IMR-90 (cell line): ENCODE measurements at regions not wholly inside any gene's neighbourhood (a gene's known extent, or its start where the extent isn't known, plus 50 kb on each side); places are given as distances from the start of the nearest gene placed in this dataset.

Source experiments
- ATAC-seq: fragments of 200-7000 bp; cut with Tn5 transposase; 2 replicates; pipeline ENCODE4 v1.9.1; 2020; ENCODE audit warnings: low read depth, mild to moderate bottlenecking, moderate library complexity
- BruUV-seq: library from RNA; stranded (reverse); fragments of 400-500 nt; replicated peaks from 2 replicates; lab custom pipeline; 2021; lab: Mats Ljungman, UMichigan
- CTCF ChIA-PET: fragments of 300-600 bp; formaldehyde crosslinking; extraction: SDS; loops from one replicate; lab custom pipeline; 2021; ENCODE audit warnings: antibody characterized with exemption; lab: Yijun Ruan, JAX
- POLR2A ChIA-PET: fragments of 300-600 bp; sonication (Branson Sonifier 250); formaldehyde crosslinking; loops from one replicate; lab custom pipeline; 2022; ENCODE audit warnings: antibody characterized with exemption; ENCODE audit not compliant: unreplicated experiment; lab: Charles Lee
- DNase-seq: peaks from one replicate; pipeline ENCODE4 v3.0.0; 2013
- H2AFZ ChIP-seq: replicated peaks from 2 replicates; pipeline ENCODE3; 2013; ENCODE audit warnings: low read length, mild to moderate bottlenecking; ENCODE audit not compliant: poor library complexity
- H2AK5ac ChIP-seq: 2 replicates; pipeline ENCODE4 v1.6.1; 2013; ENCODE audit warnings: low read depth, low read length, inconsistent platforms
- H2AK9ac ChIP-seq: replicated peaks from 2 replicates; pipeline ENCODE3; 2013; ENCODE audit warnings: mild to moderate bottlenecking, low read depth, low read length, moderate library complexity; ENCODE audit not compliant: poor library complexity
- H2BK120ac ChIP-seq: 2 replicates; pipeline ENCODE4 v1.6.1; 2013; ENCODE audit warnings: low read depth, low read length, inconsistent platforms
- H2BK15ac ChIP-seq: 3 replicates; pipeline ENCODE4 v1.6.1; 2013; ENCODE audit warnings: low read depth, low read length, inconsistent platforms
- H2BK20ac ChIP-seq: 2 replicates; pipeline ENCODE4 v1.6.1; 2013; ENCODE audit warnings: low read depth, mild to moderate bottlenecking, inconsistent platforms, low read length, moderate library complexity
- H2BK5ac ChIP-seq: 2 replicates; pipeline ENCODE4 v1.6.1; 2013; ENCODE audit warnings: mild to moderate bottlenecking, low read depth, low read length, inconsistent platforms; ENCODE audit not compliant: poor library complexity, severe bottlenecking
- H3K14ac ChIP-seq: replicated peaks from 2 replicates; pipeline ENCODE4 v1.6.1; 2013; ENCODE audit warnings: low read depth, low read length, inconsistent platforms
- H3K18ac ChIP-seq: 2 replicates; pipeline ENCODE4 v1.6.1; 2013; ENCODE audit warnings: low read depth, low read length, control low read depth
- H3K23ac ChIP-seq: 2 replicates; pipeline ENCODE4 v1.6.1; 2013; ENCODE audit warnings: low read depth, low read length, inconsistent platforms
- H3K27ac ChIP-seq: 2 replicates; pipeline ENCODE4 v1.5.1; 2013; ENCODE audit warnings: mild to moderate bottlenecking, control low read depth, low read length; ENCODE audit not compliant: insufficient read depth
- H3K27me3 ChIP-seq: 2 replicates; pipeline ENCODE4 v1.6.1; 2013; ENCODE audit warnings: low read length; ENCODE audit not compliant: control insufficient read depth, insufficient read depth
- H3K36me3 ChIP-seq: 2 replicates; pipeline ENCODE4 v1.6.1; 2013; ENCODE audit warnings: low read length, mixed read lengths; ENCODE audit not compliant: control insufficient read depth, insufficient read depth
- H3K4ac ChIP-seq: 2 replicates; pipeline ENCODE4 v1.6.1; 2013; ENCODE audit warnings: low read depth, low read length, inconsistent platforms
- H3K4me1 ChIP-seq: 2 replicates; pipeline ENCODE4 v1.6.1; 2013; ENCODE audit warnings: low read length, mixed read lengths; ENCODE audit not compliant: control insufficient read depth, insufficient read depth
- H3K4me2 ChIP-seq: 2 replicates; pipeline ENCODE4 v1.6.1; 2013; ENCODE audit warnings: low read depth, mild to moderate bottlenecking, control low read depth, low read length, moderate library complexity
- H3K4me3 ChIP-seq: 2 replicates; pipeline ENCODE4 v1.5.1; 2013; ENCODE audit warnings: low read depth, mild to moderate bottlenecking, control low read depth, low read length, moderate library complexity; ENCODE audit not compliant: insufficient read depth
- H3K56ac ChIP-seq: 2 replicates; pipeline ENCODE4 v1.6.1; 2013; ENCODE audit warnings: low read length, inconsistent platforms; ENCODE audit not compliant: insufficient read depth; ENCODE audit errors: extremely low read depth
- H3K79me1 ChIP-seq, 2 experiments: 2 replicates each; pipeline ENCODE4 v1.6.1; 2013; ENCODE audit warnings: low read length in 2 of 2, inconsistent platforms in 1 of 2, low read depth in 1 of 2
- H3K9ac ChIP-seq: 2 replicates; pipeline ENCODE4 v1.6.1; 2013; ENCODE audit warnings: low read depth, low read length, control low read depth
- H3K9me1 ChIP-seq: 2 replicates; pipeline ENCODE4 v1.6.1; 2013; ENCODE audit warnings: low read length, inconsistent platforms; ENCODE audit not compliant: insufficient read depth
- H3K9me3 ChIP-seq: 2 replicates; pipeline ENCODE4 v1.6.1; 2013; ENCODE audit warnings: low read length; ENCODE audit not compliant: control insufficient read depth, insufficient read depth
- H4K20me1 ChIP-seq: 2 replicates; pipeline ENCODE4 v1.6.1; 2013; ENCODE audit warnings: low read length, inconsistent platforms; ENCODE audit not compliant: insufficient read depth
- H4K5ac ChIP-seq: 2 replicates; pipeline ENCODE4 v1.6.1; 2013; ENCODE audit warnings: mild to moderate bottlenecking, low read depth, low read length, control low read depth
- H4K8ac ChIP-seq, 2 experiments: 2 replicates each; pipeline ENCODE4 v1.6.1; 2013; ENCODE audit warnings: low read depth in 2 of 2, low read length in 2 of 2, control low read depth in 1 of 2, inconsistent platforms in 1 of 2
- H4K91ac ChIP-seq: 2 replicates; pipeline ENCODE4 v1.6.1; 2013; ENCODE audit warnings: low read depth, low read length, inconsistent platforms; ENCODE audit not compliant: insufficient read depth
- CHD1 ChIP-seq: IDR thresholded peaks from 2 replicates; pipeline ENCODE4 v1.6.1; 2012; ENCODE audit warnings: low read depth, low read length, improper control_type of control experiment
- FOS ChIP-seq: fragments of 150-350 bp; IDR thresholded peaks from 2 replicates; pipeline ENCODE4 v1.6.1; 2016; ENCODE audit warnings: low read depth, low read length
- SMC3 ChIP-seq: fragments of 150-350 bp; IDR thresholded peaks from 2 replicates; pipeline ENCODE4 v1.6.1; 2016; ENCODE audit warnings: low read depth, mild to moderate bottlenecking, antibody characterized with exemption, low read length, moderate library complexity
- dilution Hi-C: fragments of 300-500 bp; cut with HindIII; formaldehyde crosslinking; loops from one replicate; pipeline ENCODE4 v1.14.3; 2018; ENCODE audit warnings: low sequenced_read_pairs; ENCODE audit not compliant: unreplicated experiment
- in situ Hi-C: fragments of 300-500 bp; cut with MboI; formaldehyde crosslinking; loops from 3 replicates; pipeline ENCODE4 v1.14.3; 2019; ENCODE audit warnings: low sequenced_read_pairs, inconsistent platforms, mixed read lengths
- intact Hi-C: fragments of 100-400 bp; cut with micrococcal nuclease; formaldehyde crosslinking; loops from 2 replicates; pipeline ENCODE4 v1.10.0; 2022
- TF ChIP-seq, protein P1 (sequence below): conservative IDR thresholded peaks from 2 replicates; pipeline ENCODE4 v1.5.1; 2012; ENCODE audit warnings: mild to moderate bottlenecking, low read depth, low read length, improper control_type of control experiment

- in situ Hi-C loops = no loop called here
- Histone ChIP-seq H3K9me1 (no peaks in the 10 kb centered on the region), H2BK120ac (no peak overlapping the region), H3K27ac (no peak overlapping the region), H3K4me3 (no peak overlapping the region), H3K36me3 (no peaks in the 10 kb centered on the region), H2AFZ (no peak overlapping the region), H2BK5ac (no peak overlapping the region), H2BK15ac (no peak overlapping the region), H3K9me3 (no peaks in the 10 kb centered on the region), H3K4me2 (no peak overlapping the region), H3K9ac (no peak overlapping the region), H4K91ac (no peak overlapping the region), H3K14ac (no peak overlapping the region), H2AK9ac (no peak overlapping the region), H3K4ac (no peak overlapping the region), H3K23ac (no peak overlapping the region), H3K79me1 (no peaks in the 10 kb centered on the region), H4K8ac (no peak overlapping the region), H4K5ac (no peak overlapping the region), H2BK20ac (no peak overlapping the region), H3K27me3 (no peaks in the 10 kb centered on the region), H2AK5ac (no peak overlapping the region), H3K4me1 (no peaks in the 10 kb centered on the region), H4K20me1 (no peaks in the 10 kb centered on the region), H3K18ac (no peak overlapping the region), H3K56ac (no peak overlapping the region)
- DNase-seq = no peak
- ChIA-PET POLR2A (no interaction called here), CTCF (no interaction called here)
- TF ChIP-seq SMC3 (no peak), FOS (no peak), CHD1 (no peak)
- TF ChIP-seq, protein P1, sequence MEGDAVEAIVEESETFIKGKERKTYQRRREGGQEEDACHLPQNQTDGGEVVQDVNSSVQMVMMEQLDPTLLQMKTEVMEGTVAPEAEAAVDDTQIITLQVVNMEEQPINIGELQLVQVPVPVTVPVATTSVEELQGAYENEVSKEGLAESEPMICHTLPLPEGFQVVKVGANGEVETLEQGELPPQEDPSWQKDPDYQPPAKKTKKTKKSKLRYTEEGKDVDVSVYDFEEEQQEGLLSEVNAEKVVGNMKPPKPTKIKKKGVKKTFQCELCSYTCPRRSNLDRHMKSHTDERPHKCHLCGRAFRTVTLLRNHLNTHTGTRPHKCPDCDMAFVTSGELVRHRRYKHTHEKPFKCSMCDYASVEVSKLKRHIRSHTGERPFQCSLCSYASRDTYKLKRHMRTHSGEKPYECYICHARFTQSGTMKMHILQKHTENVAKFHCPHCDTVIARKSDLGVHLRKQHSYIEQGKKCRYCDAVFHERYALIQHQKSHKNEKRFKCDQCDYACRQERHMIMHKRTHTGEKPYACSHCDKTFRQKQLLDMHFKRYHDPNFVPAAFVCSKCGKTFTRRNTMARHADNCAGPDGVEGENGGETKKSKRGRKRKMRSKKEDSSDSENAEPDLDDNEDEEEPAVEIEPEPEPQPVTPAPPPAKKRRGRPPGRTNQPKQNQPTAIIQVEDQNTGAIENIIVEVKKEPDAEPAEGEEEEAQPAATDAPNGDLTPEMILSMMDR = no peak
- intact Hi-C loops = no loop called here
- dilution Hi-C loops = no loop called here
- no peak for ATAC-seq
- no TSS peak for BruUV-seq
Observed at GRCh38 chrX:25213611-25214010, 197.8 kb upstream of the ARX start.
